ENCODE measurements at regions not wholly inside any gene's neighbourhood (a gene's known extent, or its start where the extent isn't known, plus 50 kb on each side); places are given as distances from the start of the nearest gene placed in this dataset.
"Not testable (repeated sequence)": the region's sequence is repeated elsewhere in the genome, so short reads cannot be mapped to it uniquely, and the experiment has no call there.

DNA sequence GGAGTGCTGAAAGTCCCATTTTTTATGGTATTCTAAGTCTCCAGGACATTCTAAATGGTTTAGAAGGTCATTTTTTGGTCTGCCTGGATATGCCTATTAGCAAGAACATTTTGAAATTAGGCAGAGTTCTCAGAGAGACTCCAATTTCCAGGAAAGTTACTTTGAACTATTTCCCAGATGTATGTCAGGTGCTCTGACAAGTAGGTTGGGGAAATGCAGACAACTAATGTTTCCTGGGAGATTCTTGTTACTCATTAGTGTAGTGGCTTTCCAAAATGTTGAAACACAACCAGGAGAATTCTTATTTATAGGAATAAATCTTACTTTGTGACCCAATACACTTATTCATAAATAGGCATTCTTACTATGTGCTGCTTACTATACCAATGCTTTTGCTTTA is 268.4 kb downstream of the ZNF37A start:
- DNase-seq (ENCODE audit: low read depth) = not testable (repeated sequence)

DNA sequence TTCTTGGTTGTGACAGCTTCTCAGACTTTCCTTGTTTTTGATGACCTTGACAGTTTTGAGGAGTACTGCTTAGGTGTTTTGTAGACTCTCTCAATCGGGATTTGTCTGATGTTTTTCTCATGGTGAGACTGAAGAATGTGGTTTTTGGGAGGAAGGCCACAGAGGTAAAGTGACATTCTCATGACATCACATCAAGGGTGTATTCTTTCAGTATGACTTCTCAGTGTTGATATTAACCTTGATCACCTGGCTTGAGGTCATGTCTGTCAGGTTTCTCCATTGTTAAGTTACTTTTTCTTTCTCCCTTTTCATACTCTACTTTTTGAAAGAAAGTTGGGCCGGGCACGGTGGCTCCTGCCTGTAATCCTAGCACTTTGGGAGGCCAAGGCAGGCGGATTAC is 269.9 kb downstream of the ZNF37A start:
- DNase-seq (ENCODE audit: low read depth) = not testable (repeated sequence)

DNA sequence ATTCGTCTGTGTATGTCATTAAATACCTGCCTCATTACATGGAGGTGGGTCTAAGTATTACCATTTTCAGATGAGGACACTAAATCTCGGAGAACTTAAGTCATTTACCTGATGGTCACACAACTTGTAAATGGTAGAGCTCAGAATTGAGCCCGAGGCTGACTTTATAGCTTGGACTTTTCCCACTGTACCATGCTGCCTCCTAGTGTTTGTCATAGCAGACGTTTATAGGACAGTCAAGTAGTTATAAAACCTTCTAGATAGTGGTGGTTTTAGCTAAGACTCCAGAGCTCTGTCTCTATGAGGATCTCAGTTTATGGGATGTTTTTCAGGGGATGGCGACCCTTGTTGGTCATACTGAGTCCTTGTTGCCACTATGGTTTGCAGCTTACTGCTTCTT is 271.8 kb downstream of the ZNF37A start:
- peak; percentile 28 for DNase-seq (ENCODE audit: low read depth)

DNA sequence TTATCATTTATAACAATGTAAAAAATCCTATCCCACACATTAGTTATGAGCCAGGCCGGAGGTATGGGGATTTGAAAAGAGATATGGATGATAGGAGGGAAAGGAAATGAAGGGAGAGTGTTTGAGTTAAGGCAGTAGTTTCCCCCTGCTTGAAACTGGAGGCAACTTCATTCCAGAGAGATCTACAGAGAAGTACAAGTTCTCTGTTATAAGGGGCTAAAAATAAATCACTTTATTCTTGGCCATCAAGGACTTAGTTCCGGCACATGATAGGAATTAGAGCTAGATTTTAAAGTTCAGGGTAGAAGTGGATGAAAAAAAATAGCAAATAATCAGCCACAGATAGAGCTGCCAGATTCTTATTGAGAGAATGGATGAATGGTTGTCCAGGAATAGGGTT is 289.7 kb downstream of the ZNF37A start:
- DNase-seq (ENCODE audit: low read depth) = not testable (repeated sequence)

DNA sequence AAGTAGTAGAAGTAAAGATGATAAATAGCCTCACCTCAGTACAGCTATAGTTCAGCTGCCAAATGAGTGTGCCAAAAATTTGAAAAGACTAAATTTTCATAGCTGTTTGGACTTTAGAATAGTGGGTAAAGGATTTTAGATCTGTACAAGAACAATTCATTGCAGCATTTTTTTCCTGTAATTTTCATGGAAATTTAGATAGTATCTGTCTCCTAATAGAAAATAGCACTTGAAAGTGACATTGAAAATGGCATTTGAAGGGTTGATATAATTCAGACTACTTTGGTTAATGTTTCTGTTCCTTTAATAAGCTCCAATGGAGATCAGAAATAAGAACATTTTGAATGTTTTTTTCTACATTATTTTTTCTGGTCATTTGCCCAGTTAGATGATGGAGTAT is 292.7 kb downstream of the ZNF37A start:
- DNase-seq (ENCODE audit: low read depth) = not testable (repeated sequence)

DNA sequence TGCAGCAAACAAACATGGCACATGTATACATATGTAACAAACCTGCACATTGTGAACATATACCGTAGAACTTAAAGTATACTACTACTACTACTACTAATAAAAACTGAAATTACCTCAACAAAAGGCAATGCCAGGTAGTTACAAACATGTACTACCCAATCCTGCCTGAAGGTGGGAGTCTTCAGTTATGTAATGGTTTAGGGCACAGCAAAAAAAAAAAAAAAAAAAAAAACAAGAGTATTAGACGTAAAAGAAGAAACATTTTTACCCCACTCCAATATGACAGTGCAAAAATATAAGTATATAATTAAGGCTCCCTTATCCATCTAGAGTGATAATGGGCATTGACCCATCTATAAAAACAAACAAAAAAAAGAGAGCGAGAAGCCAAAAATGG is 296.6 kb downstream of the ZNF37A start:
- DNase-seq (ENCODE audit: low read depth) = not testable (repeated sequence)

DNA sequence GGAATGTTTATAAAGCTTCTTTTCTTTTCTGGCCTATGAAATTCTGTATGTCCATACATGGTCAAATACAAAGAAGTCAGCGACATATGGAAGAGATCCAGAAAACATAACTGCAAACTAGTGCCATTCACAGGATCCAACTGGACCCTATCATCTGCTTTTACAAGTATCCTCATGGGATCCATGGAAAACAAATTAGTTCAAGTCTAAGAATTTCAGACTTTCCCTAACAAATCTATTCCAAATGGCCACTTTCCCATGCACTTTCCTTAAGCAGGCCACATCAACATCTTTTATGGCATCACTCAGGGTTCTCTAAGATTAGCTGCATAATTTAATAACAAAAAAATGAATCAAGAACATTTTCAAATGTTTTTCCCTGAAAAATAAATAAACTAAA is 301.3 kb downstream of the ZNF37A start:
- peak; percentile 6 for DNase-seq (ENCODE audit: low read depth)

DNA sequence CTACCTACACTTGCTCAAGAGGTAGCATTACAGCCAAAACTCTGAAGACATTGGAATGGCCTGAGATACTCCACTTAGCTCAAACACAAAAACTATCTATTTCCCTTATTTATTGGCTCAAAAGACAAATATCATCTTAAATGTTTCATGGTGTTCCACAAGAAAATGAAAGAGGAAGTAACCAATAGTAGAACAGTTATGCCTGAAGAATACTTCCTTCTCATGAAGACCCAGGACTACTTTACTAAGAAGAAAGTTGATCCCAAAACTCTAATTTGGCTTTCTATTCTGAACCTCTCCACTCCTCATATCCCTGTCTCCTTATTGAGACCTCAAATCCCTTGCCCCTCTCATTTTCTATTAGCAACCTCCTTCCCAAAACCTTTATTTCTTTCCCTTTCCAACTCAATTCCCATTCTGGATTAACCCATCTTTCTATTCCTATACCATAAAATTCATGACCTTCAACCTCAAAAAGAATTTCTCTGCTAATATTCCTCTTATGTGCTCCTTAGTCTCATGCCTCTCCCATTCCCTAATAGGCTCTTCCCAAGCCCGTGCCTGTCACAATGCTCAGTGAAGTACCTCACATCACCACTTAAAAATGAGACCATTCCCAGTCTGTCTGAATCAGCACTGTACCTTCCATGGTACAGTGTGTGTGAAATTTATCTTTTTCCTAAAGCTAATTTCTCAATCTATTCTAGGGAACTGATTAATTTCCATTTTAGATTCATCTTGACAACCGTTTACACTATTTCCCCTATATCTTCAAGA is 302.2 kb downstream of the ZNF37A start:
- DNase-seq (ENCODE audit: low read depth) = not testable (repeated sequence)

DNA sequence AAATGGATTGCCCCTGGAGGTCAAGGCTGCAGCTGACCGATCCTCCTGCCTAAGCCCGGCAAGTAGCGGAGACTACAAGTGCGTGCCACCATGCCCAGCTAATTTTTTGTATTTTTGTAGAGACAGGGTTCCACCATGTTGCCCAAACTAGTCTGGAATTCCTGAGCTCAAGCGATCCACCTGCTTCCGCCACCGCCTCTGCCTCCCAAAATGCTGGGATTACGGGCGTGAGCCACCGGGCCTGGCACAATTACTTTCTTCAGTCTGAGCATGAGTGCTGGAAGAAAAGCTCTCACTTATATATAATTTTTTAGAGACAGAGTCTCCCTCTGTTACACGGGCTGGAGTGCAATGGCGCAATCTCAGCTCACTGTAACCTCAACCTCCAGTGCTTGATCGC is 307.4 kb downstream of the ZNF37A start:
- not testable (repeated sequence) for DNase-seq (ENCODE audit: low read depth)

DNA sequence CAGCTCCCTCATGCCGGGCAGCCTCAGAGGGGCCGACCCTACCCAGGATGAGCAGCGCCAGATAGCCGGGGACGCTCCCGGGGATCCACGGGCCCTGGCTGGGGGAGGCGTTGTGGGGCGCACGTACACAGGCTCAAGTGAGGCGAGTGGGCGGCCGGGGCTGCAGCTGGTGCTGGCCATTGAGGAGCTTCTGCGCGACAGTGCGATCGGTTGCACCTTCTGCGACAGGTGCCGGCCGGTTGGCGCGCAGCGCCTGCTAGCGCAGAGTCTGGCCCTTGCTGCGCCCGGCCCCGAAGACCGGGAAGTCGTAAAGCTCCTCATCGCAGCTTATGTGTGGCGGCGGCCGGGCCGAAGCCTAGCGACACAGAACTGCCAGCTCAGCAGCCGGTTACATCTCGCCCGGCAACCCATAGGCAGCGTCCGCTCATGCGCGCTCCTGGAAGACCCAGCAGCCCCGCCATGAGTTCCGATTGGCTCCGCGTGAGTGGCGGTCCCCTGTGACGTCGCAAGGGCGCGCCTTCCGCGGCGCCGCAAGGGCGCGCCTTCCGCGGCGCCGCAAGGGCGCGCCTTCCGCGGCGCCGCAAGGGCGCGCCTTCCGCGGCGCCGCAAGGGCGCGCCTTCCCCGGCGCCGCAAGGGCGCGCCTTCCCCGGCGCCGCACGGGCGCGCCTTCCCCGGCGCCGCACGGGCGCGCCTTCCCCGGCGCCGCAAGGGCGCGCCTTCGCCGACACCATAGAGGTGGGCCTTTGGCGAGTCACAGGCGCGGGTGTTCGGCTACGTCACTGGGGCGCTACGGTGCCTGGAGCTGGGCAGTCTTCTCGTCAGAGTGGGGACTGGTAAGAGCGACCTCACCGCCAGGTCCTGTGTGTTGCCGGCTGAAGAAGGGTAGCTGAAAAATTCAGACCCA is 308.6 kb downstream of the ZNF37A start:
- peak; percentile 90 for DNase-seq (ENCODE audit: low read depth)

DNA sequence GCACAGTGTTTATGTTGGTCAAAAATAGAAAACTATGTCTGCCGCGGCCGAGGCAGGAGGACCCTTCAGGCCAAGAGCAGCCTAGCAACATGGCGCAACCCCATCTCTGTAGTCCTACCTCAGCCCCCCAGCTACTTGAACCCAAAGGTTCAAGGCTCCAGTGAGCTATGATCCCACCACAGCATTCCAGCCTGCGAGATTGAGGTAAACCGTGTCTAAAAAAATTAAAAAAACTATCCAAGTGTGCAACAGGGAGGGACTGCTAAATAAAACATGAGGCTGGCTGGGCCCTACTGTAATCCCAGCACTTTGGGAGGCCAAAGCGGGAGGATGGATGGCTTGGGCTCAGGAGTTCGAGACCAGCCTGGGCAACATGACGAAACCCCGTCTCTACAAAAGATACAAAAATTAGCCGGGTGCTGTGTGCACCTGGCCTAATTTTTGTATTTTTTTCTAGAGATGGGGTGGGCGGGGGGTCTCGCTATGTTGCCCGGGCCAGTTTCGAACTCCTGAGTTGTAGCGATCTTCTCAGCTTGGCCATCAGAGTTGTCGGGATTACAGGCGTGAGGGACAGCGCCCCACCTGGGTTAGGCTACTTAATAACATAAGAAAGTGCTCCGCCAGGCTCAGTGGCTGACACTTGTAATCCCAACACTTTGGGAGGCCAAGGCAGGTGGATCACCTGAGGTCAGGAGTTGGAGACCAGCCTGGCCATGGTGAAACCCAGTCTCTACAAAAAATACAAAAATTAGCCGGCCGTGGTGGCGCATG is 309.4 kb downstream of the ZNF37A start:
- DNase-seq (ENCODE audit: low read depth) = not testable (repeated sequence)

DNA sequence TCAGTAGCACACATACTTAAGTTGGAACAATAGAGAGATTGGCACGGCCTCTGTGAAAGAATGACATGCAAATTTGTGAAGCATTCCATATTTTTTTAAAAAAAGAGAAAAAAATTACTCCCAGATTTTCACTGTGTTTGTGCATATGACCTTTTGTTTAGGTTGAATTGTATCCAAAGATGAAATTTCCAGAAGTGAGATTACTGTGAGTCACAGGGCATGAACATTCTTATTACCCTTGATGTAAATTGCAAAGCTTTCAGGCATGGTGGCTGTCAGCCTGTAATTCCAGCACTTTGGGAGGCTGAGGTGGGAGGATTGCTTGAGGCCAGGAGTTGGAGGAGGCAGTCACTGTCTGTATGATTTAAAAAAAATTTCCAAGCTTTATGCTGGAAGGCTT is 329.5 kb downstream of the ZNF37A start:
- peak; percentile 22 for DNase-seq (ENCODE audit: low read depth)

DNA sequence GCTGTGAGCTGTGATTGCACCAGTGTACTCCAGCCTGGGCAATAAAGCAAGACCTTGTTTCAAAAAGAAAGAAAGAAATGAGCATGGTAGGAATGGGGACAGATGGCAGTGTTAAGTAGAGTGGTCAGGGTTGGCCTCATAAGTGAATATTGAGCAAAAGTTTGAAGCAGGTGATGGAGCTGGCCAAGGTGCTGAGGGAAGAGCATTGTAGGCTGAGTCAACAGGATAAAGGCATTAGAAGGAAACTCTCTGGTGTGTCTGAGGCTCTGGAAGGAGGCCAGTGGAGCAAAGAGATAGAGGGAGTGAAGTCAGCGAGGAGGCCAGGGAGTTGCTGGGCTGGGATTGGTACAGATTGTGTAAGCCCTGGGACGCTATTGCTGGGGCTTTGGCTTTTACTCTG is 336.1 kb downstream of the ZNF37A start:
- DNase-seq (ENCODE audit: low read depth) = not testable (repeated sequence)

DNA sequence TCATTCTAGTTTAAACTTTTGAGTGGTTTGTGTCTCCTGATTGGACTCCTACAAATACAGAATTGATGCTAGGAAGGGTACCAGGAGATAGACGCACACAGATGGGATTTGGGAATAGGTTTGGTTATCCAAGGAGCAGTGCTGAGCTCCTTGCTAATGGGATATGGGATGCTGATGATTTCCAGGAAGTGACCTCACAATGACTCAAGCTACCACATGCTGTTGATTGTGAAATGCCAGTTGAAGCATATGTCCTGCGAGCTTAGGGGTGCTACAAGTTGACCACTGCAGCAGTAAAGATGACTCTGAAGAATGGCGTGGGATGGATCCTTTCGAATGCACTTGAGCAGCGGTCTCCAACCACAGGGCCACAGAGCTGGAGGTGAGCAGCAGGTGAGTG is 343.2 kb downstream of the ZNF37A start:
- DNase-seq (ENCODE audit: low read depth) = not testable (repeated sequence)

DNA sequence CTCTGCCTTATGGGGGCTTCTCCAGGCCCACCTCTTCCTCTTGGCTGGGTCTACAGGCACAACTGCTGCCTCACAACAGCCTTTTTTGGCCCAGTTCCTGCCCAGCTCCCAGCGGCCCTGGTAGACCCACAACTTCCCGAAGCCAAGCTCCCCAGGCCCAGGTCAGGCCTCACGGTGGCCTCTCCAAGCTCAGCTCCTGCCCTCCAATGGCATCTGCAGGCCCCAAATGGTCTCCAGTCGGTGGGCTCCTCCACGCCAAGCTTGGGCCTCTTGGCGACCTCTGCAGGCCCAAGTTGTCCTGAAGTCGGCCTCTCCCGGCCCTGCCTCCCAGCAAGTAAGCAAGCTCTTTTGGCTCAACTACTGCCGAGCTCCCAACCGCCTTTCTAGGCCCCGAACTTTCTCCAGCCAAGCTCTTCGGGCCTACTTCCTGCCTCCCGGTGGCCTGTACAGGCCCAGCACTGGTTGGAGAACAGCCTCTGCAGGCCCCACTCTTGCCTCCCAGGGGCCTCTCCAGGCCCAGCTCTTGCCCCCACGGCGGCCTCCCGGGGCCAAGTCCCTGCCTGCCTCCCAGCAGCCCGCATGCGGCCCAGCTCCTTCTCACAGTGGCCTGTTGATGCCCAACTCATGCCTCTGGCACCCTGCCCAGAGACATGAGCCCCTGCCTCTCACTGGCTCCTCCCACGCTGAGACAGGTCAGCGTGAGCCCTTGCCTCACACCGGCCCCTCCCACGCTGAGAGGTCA is 354.6 kb downstream of the ZNF37A start:
- not testable (repeated sequence) for DNase-seq (ENCODE audit: low read depth)

DNA sequence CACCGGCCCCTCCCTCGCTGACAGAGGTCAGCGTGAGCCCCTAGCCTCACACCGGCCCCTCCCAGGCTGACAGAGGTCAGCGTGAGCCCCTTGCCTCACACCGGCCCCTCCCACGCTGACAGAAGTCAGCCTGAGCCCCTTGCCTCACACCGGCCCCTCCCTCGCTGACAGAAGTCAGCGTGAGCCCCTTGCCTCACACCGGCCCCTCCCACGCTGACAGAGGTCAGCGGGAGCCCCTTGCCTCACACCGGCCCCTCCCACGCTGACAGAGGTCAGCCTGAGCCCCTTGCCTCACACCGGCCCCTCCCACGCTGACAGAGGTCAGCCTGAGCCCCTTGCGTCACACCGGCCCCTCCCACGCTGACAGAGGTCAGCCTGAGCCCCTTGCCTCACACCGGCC is 355.5 kb downstream of the ZNF37A start:
- DNase-seq (ENCODE audit: low read depth) = not testable (repeated sequence)

DNA sequence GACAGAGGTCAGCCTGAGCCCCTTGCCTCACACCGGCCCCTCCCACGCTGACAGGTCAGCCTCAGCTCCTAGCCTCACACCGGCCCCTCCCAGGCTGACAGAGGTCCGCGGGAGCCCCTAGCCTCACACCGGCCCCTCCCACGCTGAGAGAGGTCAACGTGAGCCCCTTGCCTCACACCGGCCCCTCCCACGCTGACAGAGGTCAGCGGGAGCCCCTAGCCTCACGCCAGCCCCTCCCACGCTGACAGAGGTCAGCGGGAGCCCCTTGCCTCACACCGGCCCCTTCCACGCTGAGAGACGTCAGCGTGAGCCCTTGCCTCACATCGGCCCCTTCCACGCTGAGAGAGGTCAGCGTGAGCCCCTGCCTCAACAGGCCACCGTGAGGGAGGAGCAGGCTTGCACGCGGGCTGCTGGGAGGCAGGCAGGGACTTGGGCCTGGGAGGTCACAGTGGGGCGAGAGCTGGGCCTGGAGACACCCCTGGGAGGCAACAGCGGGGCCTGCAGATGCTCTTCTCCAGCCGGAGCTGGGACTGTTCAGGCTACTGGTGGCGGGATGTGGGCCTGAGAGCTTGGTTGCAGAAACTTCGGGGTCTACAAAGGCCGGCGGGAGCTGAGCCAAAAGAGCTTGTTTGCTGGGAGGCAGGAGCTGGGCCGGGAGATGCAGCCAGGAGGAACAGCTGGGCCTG is 356.4 kb downstream of the ZNF37A start:
- not testable (repeated sequence) for DNase-seq (ENCODE audit: low read depth)

DNA sequence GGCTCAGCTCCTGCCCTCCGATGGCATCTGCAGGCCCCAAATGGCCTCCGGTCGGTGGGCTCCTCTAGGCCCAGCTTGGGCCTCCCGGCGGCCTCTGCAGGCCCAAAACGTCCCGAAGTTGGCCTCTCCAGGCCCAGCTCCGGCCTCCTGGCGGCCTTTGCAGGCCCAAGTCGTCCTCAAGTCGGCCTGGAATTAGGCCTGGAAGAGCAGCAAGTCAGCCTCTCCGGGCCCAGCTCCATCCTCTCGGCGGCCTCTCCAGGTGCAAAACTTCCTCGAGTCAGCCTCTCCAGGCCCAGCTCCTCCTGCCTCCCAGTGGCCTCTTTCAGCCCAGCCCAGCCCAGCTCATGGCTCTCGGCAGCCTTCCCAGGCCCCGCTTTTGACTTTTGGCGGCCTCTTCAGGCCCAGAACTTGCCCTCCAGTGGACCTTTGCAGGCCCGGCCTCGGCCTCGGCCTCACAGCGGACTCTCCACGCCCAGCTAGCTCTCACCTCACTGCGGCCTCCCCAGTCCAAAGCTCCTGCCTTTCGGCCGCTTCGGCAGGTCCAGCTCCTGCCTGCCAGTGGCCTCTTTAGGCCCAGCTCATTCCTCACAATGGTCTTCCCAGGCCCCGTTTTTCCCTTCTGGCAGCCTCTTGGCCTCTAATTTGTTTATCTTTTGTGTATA is 357.3 kb downstream of the ZNF37A start:
- DNase-seq (ENCODE audit: low read depth) = not testable (repeated sequence)

Measured in stromal cell of bone marrow (primary cell).